Osteoblast (primary cell): ENCODE measurements at regions not wholly inside any gene's neighbourhood (a gene's known extent, or its start where the extent isn't known, plus 50 kb on each side); places are given as distances from the start of the nearest gene placed in this dataset.

Experiments
- DNase-seq: peaks from one replicate; pipeline ENCODE4 v3.0.0; 2011; ENCODE audit warnings: low spot score, mixed read lengths; ENCODE audit not compliant: insufficient read length; ENCODE audit errors: missing footprints
- H2AFZ ChIP-seq: 2 replicates; pipeline ENCODE4 v1.6.0; 2011; ENCODE audit warnings: mild to moderate bottlenecking, low read length
- H3K27ac ChIP-seq: 2 replicates; pipeline ENCODE4 v1.5.1; 2011; ENCODE audit warnings: mild to moderate bottlenecking, low read depth, low read length, moderate library complexity
- H3K27me3 ChIP-seq: 2 replicates; pipeline ENCODE4 v1.6.0; 2012; ENCODE audit warnings: mild to moderate bottlenecking, control low read depth, inconsistent platforms, low read length, moderate library complexity; ENCODE audit not compliant: insufficient read depth
- H3K36me3 ChIP-seq: 2 replicates; pipeline ENCODE4 v1.5.1; 2011; ENCODE audit warnings: mild to moderate bottlenecking, low read length, control low read depth, moderate library complexity; ENCODE audit not compliant: insufficient read depth
- H3K4me1 ChIP-seq: 2 replicates; pipeline ENCODE4 v1.5.1; 2011; ENCODE audit warnings: mild to moderate bottlenecking, low read length, control low read depth, moderate library complexity; ENCODE audit not compliant: insufficient read depth
- H3K4me2 ChIP-seq: 2 replicates; pipeline ENCODE4 v1.6.0; 2011; ENCODE audit warnings: mild to moderate bottlenecking, low read length; ENCODE audit not compliant: insufficient read depth
- H3K4me3 ChIP-seq: fragments of 200-600 bp; sonication (generic); 3 replicates; pipeline ENCODE4 v1.5.1; 2012; ENCODE audit warnings: mild to moderate bottlenecking, low read length, inconsistent platforms; ENCODE audit not compliant: insufficient read depth
- H3K79me2 ChIP-seq: 2 replicates; pipeline ENCODE4 v1.6.0; 2012; ENCODE audit warnings: mild to moderate bottlenecking, low read length, control low read depth, inconsistent platforms; ENCODE audit not compliant: insufficient read depth
- H3K9me3 ChIP-seq: 2 replicates; pipeline ENCODE4 v1.5.1; 2011; ENCODE audit warnings: low read depth, low read length, control low read depth
- H4K20me1 ChIP-seq: 2 replicates; pipeline ENCODE4 v1.6.0; 2012; ENCODE audit warnings: mild to moderate bottlenecking, low read length, control low read depth; ENCODE audit not compliant: insufficient read depth
- CTCF ChIP-seq: IDR thresholded peaks from 2 replicates; pipeline ENCODE4 v1.5.1; 2011; ENCODE audit warnings: mild to moderate bottlenecking, low read depth, low read length, moderate library complexity; ENCODE audit errors: extremely low read depth

- H3K4me3 ChIP-seq, result no peak overlapping the region
- no peak overlapping the region for H3K27ac ChIP-seq
- H3K36me3 ChIP-seq, result no peaks in the 10 kb centered on the region
- peaks cover 3% of the 10 kb centered on the region for H3K9me3 ChIP-seq
- no peaks in the 10 kb centered on the region for H3K79me2 ChIP-seq
- no peaks in the 10 kb centered on the region for H3K4me1 ChIP-seq
- H3K27me3 ChIP-seq, result no peaks in the 10 kb centered on the region
- H3K4me2 ChIP-seq, result no peak overlapping the region
- no peak for DNase-seq
- no peak for TF ChIP-seq CTCF
- no peak overlapping the region for H2AFZ ChIP-seq
- no peaks in the 10 kb centered on the region for H4K20me1 ChIP-seq
Observed at GRCh38 chr11:116651737-116652237, 121.0 kb downstream of the BUD13 start.

DNA sequence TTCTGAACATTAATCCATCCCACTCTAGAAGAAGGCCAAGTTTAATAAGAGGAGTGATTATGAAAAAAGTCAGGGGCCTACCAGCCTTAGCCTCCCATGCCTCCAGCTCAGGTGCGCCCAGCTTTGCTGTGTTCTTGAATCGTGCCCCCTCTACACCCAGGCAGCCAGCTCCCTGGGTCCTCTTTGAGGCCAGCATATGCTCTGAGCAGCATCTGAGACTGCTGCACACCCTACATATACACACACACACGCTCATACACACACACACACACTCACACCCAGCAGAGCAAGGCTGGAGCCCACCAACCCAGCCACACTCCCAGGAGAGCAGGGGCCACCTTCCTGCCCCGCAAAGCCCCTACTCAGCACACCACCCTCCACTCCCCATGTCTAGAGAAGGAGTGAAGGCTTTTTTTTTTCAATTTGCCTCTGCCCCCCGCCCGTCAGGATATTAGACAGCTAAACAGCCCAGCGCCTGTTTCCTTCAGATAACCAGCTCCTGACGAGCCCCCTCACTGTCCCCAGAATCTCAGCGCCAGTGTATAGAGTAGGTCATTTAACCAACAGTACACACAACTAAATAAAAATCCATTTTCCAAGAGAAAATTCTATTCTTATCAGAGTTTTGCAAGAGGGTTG lies 121.6 kb downstream of the BUD13 start:
- no peak overlapping the region for H3K4me3 ChIP-seq
- DNase-seq, result no peak
- H3K27ac ChIP-seq, result no peak overlapping the region
- no peaks in the 10 kb centered on the region for H3K4me1 ChIP-seq
- no peaks in the 10 kb centered on the region for H3K36me3 ChIP-seq
- TF ChIP-seq CTCF, result no peak
- no peaks in the 10 kb centered on the region for H4K20me1 ChIP-seq
- no peak overlapping the region for H2AFZ ChIP-seq
- H3K27me3 ChIP-seq, result no peaks in the 10 kb centered on the region
- H3K79me2 ChIP-seq, result no peaks in the 10 kb centered on the region
- peaks cover 3% of the 10 kb centered on the region for H3K9me3 ChIP-seq
- H3K4me2 ChIP-seq, result no peak overlapping the region

DNA sequence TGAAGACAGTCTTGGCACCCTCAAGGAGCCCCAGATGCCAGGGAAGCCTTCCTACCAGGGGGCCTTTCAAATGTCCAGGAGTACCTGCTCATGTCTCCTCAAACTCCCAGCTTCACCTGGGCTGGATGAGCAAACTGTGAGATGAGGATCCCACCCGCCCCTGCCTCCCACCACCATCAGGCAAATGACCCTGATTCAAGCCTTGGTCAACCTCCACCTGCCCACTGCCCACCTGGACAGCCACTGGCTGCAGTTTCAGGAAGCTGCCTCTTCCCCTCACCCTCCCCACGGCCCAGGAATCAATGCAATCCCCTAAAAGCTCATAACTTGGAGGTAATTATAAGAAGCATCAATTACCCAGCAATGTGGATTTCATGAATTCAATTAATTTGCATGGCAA lies 122.7 kb downstream of the BUD13 start:
- H3K27me3 ChIP-seq, result no peaks in the 10 kb centered on the region
- H3K79me2 ChIP-seq, result no peaks in the 10 kb centered on the region
- H3K4me2 ChIP-seq, result no peak overlapping the region
- H3K4me1 ChIP-seq, result no peaks in the 10 kb centered on the region
- no peaks in the 10 kb centered on the region for H4K20me1 ChIP-seq
- no peak overlapping the region for H3K4me3 ChIP-seq
- H3K36me3 ChIP-seq, result no peaks in the 10 kb centered on the region
- H2AFZ ChIP-seq, result no peak overlapping the region
- TF ChIP-seq CTCF, result no peak
- H3K27ac ChIP-seq, result no peak overlapping the region
- DNase-seq, result no peak
- peaks cover 2% of the 10 kb centered on the region for H3K9me3 ChIP-seq

- H3K27ac ChIP-seq, result no peak overlapping the region
- no peaks in the 10 kb centered on the region for H3K27me3 ChIP-seq
- no peaks in the 10 kb centered on the region for H3K79me2 ChIP-seq
- no peak overlapping the region for H3K4me3 ChIP-seq
- H2AFZ ChIP-seq, result no peak overlapping the region
- no peaks in the 10 kb centered on the region for H3K9me3 ChIP-seq
- no peak overlapping the region for H3K4me2 ChIP-seq
- DNase-seq, result no peak
- H4K20me1 ChIP-seq, result no peaks in the 10 kb centered on the region
- H3K36me3 ChIP-seq, result no peaks in the 10 kb centered on the region
- H3K4me1 ChIP-seq, result no peaks in the 10 kb centered on the region
- no peak for TF ChIP-seq CTCF
Observed at GRCh38 chr11:116649268-116649667, 123.5 kb downstream of the BUD13 start.
